DMS153 treated with DMSO at 0.1 percent for 48 hours (cell line): ENCODE measurements at regions not wholly inside any gene's neighbourhood (a gene's known extent, or its start where the extent isn't known, plus 50 kb on each side); places are given as distances from the start of the nearest gene placed in this dataset.

Source experiments
- DNase-seq: peaks from one replicate; lab custom pipeline; 2025; ENCODE audit not compliant: unreplicated experiment; lab: John Stamatoyannopoulos, UW

- DNase-seq: no peak
These were observed 708.8 kb downstream of the DHX35 start for GRCh38 chr20:39670988-39671387.

GRCh38 chr20:39669659-39670058 lies 707.5 kb downstream of the DHX35 start:
- no peak for DNase-seq

GRCh38 chr20:39668038-39668437 lies 705.9 kb downstream of the DHX35 start:
- no peak for DNase-seq

- DNase-seq: no peak
These were observed 699.7 kb downstream of the DHX35 start for GRCh38 chr20:39661833-39662232.

GRCh38 chr20:39660965-39661364 lies 698.8 kb downstream of the DHX35 start:
- no peak for DNase-seq

- DNase-seq: no peak
These were observed 698.1 kb downstream of the DHX35 start for GRCh38 chr20:39660226-39660625.

- DNase-seq: no peak
These were observed 696.7 kb downstream of the DHX35 start for GRCh38 chr20:39658662-39659409.

GRCh38 chr20:39654171-39654570 lies 692.0 kb downstream of the DHX35 start:
- no peak for DNase-seq

- DNase-seq: no peak
These were observed 689.6 kb downstream of the DHX35 start for GRCh38 chr20:39651645-39652325.

GRCh38 chr20:39646874-39647413 lies 684.8 kb downstream of the DHX35 start:
- no peak for DNase-seq

- peak; percentile 36 for DNase-seq
These were observed 683.0 kb downstream of the DHX35 start for GRCh38 chr20:39645131-39645530.

- no peak for DNase-seq
These were observed 681.1 kb downstream of the DHX35 start for GRCh38 chr20:39643292-39643691.

GRCh38 chr20:39641423-39641822 lies 679.3 kb downstream of the DHX35 start:
- DNase-seq: no peak

- DNase-seq: no peak
These were observed 678.0 kb downstream of the DHX35 start for GRCh38 chr20:39640147-39640546.

- DNase-seq: no peak
These were observed 676.6 kb downstream of the DHX35 start for GRCh38 chr20:39638731-39639130.

- no peak for DNase-seq
These were observed 671.5 kb downstream of the DHX35 start for GRCh38 chr20:39633689-39634088.

- no peak for DNase-seq
These were observed 670.6 kb downstream of the DHX35 start for GRCh38 chr20:39632757-39633156.

- DNase-seq: no peak
These were observed 670.0 kb downstream of the DHX35 start for GRCh38 chr20:39632176-39632575.

- DNase-seq: no peak
These were observed 669.4 kb downstream of the DHX35 start for GRCh38 chr20:39631557-39631956.

- DNase-seq: peak; percentile 35
These were observed 668.2 kb downstream of the DHX35 start for GRCh38 chr20:39630215-39630908.

GRCh38 chr20:39627765-39628164 lies 665.6 kb downstream of the DHX35 start:
- no peak for DNase-seq

- DNase-seq: no peak
These were observed 662.2 kb downstream of the DHX35 start for GRCh38 chr20:39624316-39624715.
